ENCODE measurements at regions not wholly inside any gene's neighbourhood (a gene's known extent, or its start where the extent isn't known, plus 50 kb on each side); places are given as distances from the start of the nearest gene placed in this dataset.

DNA sequence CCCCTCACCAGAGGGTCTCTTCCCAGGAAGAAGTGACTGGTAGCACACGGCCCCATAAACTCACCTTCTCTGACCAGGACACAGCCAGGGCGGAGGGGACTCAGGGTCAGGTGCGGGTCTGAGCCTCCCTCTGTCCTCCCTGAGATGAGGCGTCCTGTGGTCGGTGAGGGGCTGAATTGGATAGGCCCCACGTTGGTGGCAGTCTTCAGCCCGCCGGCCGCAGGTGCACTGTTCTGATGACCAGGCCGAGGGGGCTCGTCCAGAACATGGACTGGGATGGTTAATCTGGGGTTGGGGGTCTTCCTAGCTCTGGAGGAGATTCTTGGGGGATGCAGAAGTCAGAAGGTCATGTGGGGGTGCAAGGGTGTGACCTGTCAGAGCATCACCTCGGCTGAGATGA is 102.2 kb upstream of the PPP1R26 start:
- TF ChIP-seq GATA2 (IDR thresholded peaks at IDR 0.05; ENCODE audit: low read depth, low read length) (no peak), GATA3 (IDR thresholded peaks at IDR 0.05; ENCODE audit: low read depth, low read length) (no peak)
